Panc1 (cell line): ENCODE measurements at regions not wholly inside any gene's neighbourhood (a gene's known extent, or its start where the extent isn't known, plus 50 kb on each side); places are given as distances from the start of the nearest gene placed in this dataset.

Experiments
- CTCF ChIP-seq: fragments of 450-650 bp; IDR thresholded peaks from 2 replicates; pipeline ENCODE4 v1.5.1; 2017; ENCODE audit warnings: mild to moderate bottlenecking
- SIN3A ChIP-seq: IDR thresholded peaks from 2 replicates; pipeline ENCODE4 v1.6.1; 2012; ENCODE audit warnings: low read depth, mild to moderate bottlenecking, low read length, moderate library complexity, borderline replicate concordance; ENCODE audit not compliant: insufficient read depth
- TF ChIP-seq, protein P1 (sequence below), 2 experiments: IDR thresholded peaks; 2 replicates each; pipeline ENCODE4 v1.6.1; 2011 to 2012; ENCODE audit warnings: low read depth in 2 of 2, control low read depth in 1 of 2, low read length in 1 of 2, mild to moderate bottlenecking in 1 of 2, moderate library complexity in 1 of 2; ENCODE audit not compliant: insufficient read depth in 1 of 2

GRCh38 chr6:134740027-134740373 is 209.9 kb downstream of the ALDH8A1 start:
- TF ChIP-seq CTCF: no peak
- TF ChIP-seq, protein P1, sequence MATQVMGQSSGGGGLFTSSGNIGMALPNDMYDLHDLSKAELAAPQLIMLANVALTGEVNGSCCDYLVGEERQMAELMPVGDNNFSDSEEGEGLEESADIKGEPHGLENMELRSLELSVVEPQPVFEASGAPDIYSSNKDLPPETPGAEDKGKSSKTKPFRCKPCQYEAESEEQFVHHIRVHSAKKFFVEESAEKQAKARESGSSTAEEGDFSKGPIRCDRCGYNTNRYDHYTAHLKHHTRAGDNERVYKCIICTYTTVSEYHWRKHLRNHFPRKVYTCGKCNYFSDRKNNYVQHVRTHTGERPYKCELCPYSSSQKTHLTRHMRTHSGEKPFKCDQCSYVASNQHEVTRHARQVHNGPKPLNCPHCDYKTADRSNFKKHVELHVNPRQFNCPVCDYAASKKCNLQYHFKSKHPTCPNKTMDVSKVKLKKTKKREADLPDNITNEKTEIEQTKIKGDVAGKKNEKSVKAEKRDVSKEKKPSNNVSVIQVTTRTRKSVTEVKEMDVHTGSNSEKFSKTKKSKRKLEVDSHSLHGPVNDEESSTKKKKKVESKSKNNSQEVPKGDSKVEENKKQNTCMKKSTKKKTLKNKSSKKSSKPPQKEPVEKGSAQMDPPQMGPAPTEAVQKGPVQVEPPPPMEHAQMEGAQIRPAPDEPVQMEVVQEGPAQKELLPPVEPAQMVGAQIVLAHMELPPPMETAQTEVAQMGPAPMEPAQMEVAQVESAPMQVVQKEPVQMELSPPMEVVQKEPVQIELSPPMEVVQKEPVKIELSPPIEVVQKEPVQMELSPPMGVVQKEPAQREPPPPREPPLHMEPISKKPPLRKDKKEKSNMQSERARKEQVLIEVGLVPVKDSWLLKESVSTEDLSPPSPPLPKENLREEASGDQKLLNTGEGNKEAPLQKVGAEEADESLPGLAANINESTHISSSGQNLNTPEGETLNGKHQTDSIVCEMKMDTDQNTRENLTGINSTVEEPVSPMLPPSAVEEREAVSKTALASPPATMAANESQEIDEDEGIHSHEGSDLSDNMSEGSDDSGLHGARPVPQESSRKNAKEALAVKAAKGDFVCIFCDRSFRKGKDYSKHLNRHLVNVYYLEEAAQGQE (IDR thresholded peaks at IDR 0.05; ENCODE audit: insufficient read depth in 1 of 2, low read depth in 2 of 2, low read length in 1 of 2): no peak
- TF ChIP-seq SIN3A: no peak
